Stomach smooth muscle (tissue), 2 donors: ENCODE measurements at regions not wholly inside any gene's neighbourhood (a gene's known extent, or its start where the extent isn't known, plus 50 kb on each side); places are given as distances from the start of the nearest gene placed in this dataset.

Source experiments
- H3K27ac ChIP-seq: one replicate; pipeline ENCODE4 v1.7.0; 2013; ENCODE audit warnings: mild to moderate bottlenecking, low read length, inconsistent platforms
- H3K27me3 ChIP-seq, 2 donors: one replicate each; pipeline ENCODE4 v1.7.0; 2013; ENCODE audit warnings: low read length in 2 of 2; ENCODE audit not compliant: insufficient read depth in 2 of 2, control insufficient read depth in 1 of 2
- H3K36me3 ChIP-seq, 2 donors: one replicate each; pipeline ENCODE4 v1.7.0; 2013; ENCODE audit warnings: low read length in 2 of 2; ENCODE audit not compliant: control insufficient read depth in 2 of 2, insufficient read depth in 2 of 2
- H3K4me1 ChIP-seq: one replicate; pipeline ENCODE4 v1.7.0; 2013; ENCODE audit warnings: low read length; ENCODE audit not compliant: control insufficient read depth, insufficient read depth
- H3K4me3 ChIP-seq, 2 donors: one replicate each; pipeline ENCODE4 v1.7.0; 2013; ENCODE audit warnings: low read length in 2 of 2
- H3K9ac ChIP-seq, 2 donors: one replicate each; pipeline ENCODE4 v1.7.0; 2013; ENCODE audit warnings: low read length in 2 of 2, mild to moderate bottlenecking in 1 of 2
- H3K9me3 ChIP-seq, 2 donors: one replicate each; pipeline ENCODE4 v1.7.0; 2013; ENCODE audit warnings: low read length in 2 of 2; ENCODE audit not compliant: control insufficient read depth in 2 of 2
- donor health status: healthy.
- donor health status: Pancreatic carcinoma.

GRCh38 chr11:103623933-103624332 is 412.5 kb upstream of the DDI1 start:
- Histone ChIP-seq H3K4me3 (no peak overlapping the region), H3K36me3 (no peaks in the 10 kb centered on the region), H3K9ac (no peak overlapping the region), H3K27ac (no peak overlapping the region), H3K4me1 (no peaks in the 10 kb centered on the region), H3K9me3 (no peaks in the 10 kb centered on the region), H3K27me3 (no peaks in the 10 kb centered on the region)

GRCh38 chr11:103624708-103625623 is 411.5 kb upstream of the DDI1 start:
- Histone ChIP-seq H3K36me3 (no peaks in the 10 kb centered on the region), H3K4me1 (no peaks in the 10 kb centered on the region), H3K27ac (no peak overlapping the region), H3K9me3 (no peaks in the 10 kb centered on the region), H3K9ac (no peak overlapping the region), H3K27me3 (no peaks in the 10 kb centered on the region), H3K4me3 (no peak overlapping the region)

- Histone ChIP-seq H3K4me1 (no peaks in the 10 kb centered on the region), H3K9me3 (no peaks in the 10 kb centered on the region), H3K27me3 (no peaks in the 10 kb centered on the region), H3K36me3 (no peaks in the 10 kb centered on the region), H3K9ac (no peak overlapping the region), H3K27ac (no peak overlapping the region), H3K4me3 (no peak overlapping the region)
Measured at GRCh38 chr11:103625624-103625965, 410.8 kb upstream of the DDI1 start.

- no peaks in the 10 kb centered on the region for H3K36me3 ChIP-seq
- H3K9ac ChIP-seq = no peak overlapping the region
- no peaks in the 10 kb centered on the region for H3K9me3 ChIP-seq
- no peaks in the 10 kb centered on the region for H3K27me3 ChIP-seq
- H3K27ac ChIP-seq = no peak overlapping the region
- H3K4me3 ChIP-seq = no peak overlapping the region
- no peaks in the 10 kb centered on the region for H3K4me1 ChIP-seq
Measured at GRCh38 chr11:103628121-103628520, 408.3 kb upstream of the DDI1 start.

- H3K36me3 ChIP-seq = no peaks in the 10 kb centered on the region
- no peak overlapping the region for H3K9ac ChIP-seq
- H3K4me3 ChIP-seq = no peak overlapping the region
Measured at GRCh38 chr11:103631841-103632240, 404.6 kb upstream of the DDI1 start.

GRCh38 chr11:103633068-103633788 is 403.2 kb upstream of the DDI1 start:
- Histone ChIP-seq H3K9me3 (no peaks in the 10 kb centered on the region), H3K27me3 (no peaks in the 10 kb centered on the region), H3K9ac (no peak overlapping the region), H3K36me3 (no peaks in the 10 kb centered on the region), H3K27ac (no peak overlapping the region), H3K4me3 (no peak overlapping the region), H3K4me1 (no peaks in the 10 kb centered on the region)

More at GRCh38 chr11:103631841-103632240, 404.6 kb upstream of the DDI1 start:
- no peaks in the 10 kb centered on the region for H3K4me1 ChIP-seq
- no peaks in the 10 kb centered on the region for H3K9me3 ChIP-seq
- H3K27me3 ChIP-seq = no peaks in the 10 kb centered on the region
- no peak overlapping the region for H3K27ac ChIP-seq

GRCh38 chr11:103633819-103634590 is 402.4 kb upstream of the DDI1 start:
- no peaks in the 10 kb centered on the region for H3K9me3 ChIP-seq
- H3K27ac ChIP-seq = no peak overlapping the region
- no peaks in the 10 kb centered on the region for H3K4me1 ChIP-seq
- no peaks in the 10 kb centered on the region for H3K27me3 ChIP-seq
- H3K4me3 ChIP-seq = no peak overlapping the region
- H3K9ac ChIP-seq = no peak overlapping the region
- no peaks in the 10 kb centered on the region for H3K36me3 ChIP-seq

GRCh38 chr11:103636232-103636631 is 400.2 kb upstream of the DDI1 start:
- Histone ChIP-seq H3K27ac (no peak overlapping the region), H3K4me1 (no peaks in the 10 kb centered on the region), H3K9me3 (no peaks in the 10 kb centered on the region), H3K9ac (no peak overlapping the region), H3K36me3 (no peaks in the 10 kb centered on the region), H3K4me3 (no peak overlapping the region), H3K27me3 (no peaks in the 10 kb centered on the region)

GRCh38 chr11:103637295-103637694 is 399.1 kb upstream of the DDI1 start:
- no peaks in the 10 kb centered on the region for H3K9me3 ChIP-seq
- H3K27me3 ChIP-seq = no peaks in the 10 kb centered on the region
- H3K27ac ChIP-seq = no peak overlapping the region
- no peak overlapping the region for H3K9ac ChIP-seq
- H3K36me3 ChIP-seq = no peaks in the 10 kb centered on the region
- no peak overlapping the region for H3K4me3 ChIP-seq
- H3K4me1 ChIP-seq = no peaks in the 10 kb centered on the region

GRCh38 chr11:103637831-103638230 is 398.6 kb upstream of the DDI1 start:
- H3K27me3 ChIP-seq = no peaks in the 10 kb centered on the region
- no peaks in the 10 kb centered on the region for H3K9me3 ChIP-seq
- no peak overlapping the region for H3K27ac ChIP-seq
- no peak overlapping the region for H3K9ac ChIP-seq
- H3K4me1 ChIP-seq = no peaks in the 10 kb centered on the region
- H3K36me3 ChIP-seq = no peaks in the 10 kb centered on the region
- no peak overlapping the region for H3K4me3 ChIP-seq
